ENCODE measurements at regions not wholly inside any gene's neighbourhood (a gene's known extent, or its start where the extent isn't known, plus 50 kb on each side); places are given as distances from the start of the nearest gene placed in this dataset.

DNA sequence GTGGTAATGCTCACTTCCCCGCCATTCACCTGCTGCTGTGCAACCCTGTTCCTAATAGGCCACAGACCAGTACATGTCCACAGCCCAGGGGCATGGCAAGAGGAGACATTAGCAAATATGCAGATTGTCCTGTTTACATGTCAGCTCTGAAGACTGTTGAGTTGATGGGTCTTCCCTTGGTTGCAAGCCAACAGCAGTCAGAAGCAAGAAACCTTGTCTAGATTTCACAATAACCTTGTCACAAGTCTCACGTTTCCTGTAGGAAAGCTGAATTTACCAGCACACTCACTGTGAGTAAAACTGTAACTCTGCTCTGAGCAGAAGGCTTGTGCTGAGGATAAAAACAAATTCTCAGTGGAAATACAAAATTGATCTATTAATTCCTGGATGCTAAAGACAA, 195.1 kb downstream of the HLX start:
- Histone ChIP-seq H4K20me1 (ENCODE audit: low read length) (no peaks in the 10 kb centered on the region), H3K79me2 (ENCODE audit: low read length) (no peaks in the 10 kb centered on the region), H3K36me3 (ENCODE audit: low read depth, low read length) (no peaks in the 10 kb centered on the region), H3K4me1 (ENCODE audit: insufficient read depth, low read length) (peaks cover 10% of the 10 kb centered on the region), H3K9ac (ENCODE audit: low read length) (no peak overlapping the region), H3K9me3 (ENCODE audit: low read length) (no peaks in the 10 kb centered on the region), H3F3A (ENCODE audit: low read length, unreplicated experiment) (no peaks in the 10 kb centered on the region), H3K4me3 (ENCODE audit: low read length) (no peak overlapping the region), H3K27me3 (ENCODE audit: low read length) (no peaks in the 10 kb centered on the region), H3K9me2 (replicated peaks; ENCODE audit: low read length) (no peaks in the 10 kb centered on the region), H3K4me2 (ENCODE audit: low read length) (no peak overlapping the region), H2AFZ (ENCODE audit: low read length) (0 out of 2 replicates have a peak overlapping the region, but pooled peaks have one; percentile 18), H3K27ac (ENCODE audit: low read length) (no peak overlapping the region)
- BruUV-seq (replicated peaks) = no TSS peak
- intact Hi-C loops (cut with micrococcal nuclease) = no loop called here
- POLR2A ChIA-PET (ENCODE audit: unreplicated experiment) = no interaction called here
- peak; percentile 34 for DNase-seq
- no peak for TF ChIP-seq EZH2phosphoT487 (IDR thresholded peaks at IDR 0.05; ENCODE audit: borderline replicate concordance, low read length)
- no peak for ATAC-seq
- CTCF ChIA-PET = no interaction called here

DNA sequence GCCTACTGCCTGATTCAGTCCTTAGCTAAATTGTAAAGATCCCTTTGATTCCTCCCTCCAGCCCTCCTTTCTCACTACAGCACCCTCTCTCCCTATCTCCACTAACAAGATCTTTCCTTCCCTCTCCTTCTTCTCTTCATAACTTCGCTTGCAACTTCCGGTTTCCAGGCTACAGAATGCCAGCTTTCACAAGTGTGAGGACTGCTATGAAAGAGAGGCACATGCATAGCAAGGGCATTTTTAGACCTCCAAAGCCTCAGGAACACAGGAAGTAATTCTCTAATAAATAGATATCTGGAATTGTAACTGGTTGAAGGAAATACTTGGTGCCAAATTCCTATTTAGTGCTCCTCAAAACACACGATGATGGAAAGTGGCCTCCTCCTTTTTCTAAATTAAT, 196.7 kb downstream of the HLX start:
- H3K4me2 ChIP-seq (ENCODE audit: low read length) = no peak overlapping the region
- no peaks in the 10 kb centered on the region for H3F3A ChIP-seq (ENCODE audit: low read length, unreplicated experiment)
- peaks cover 10% of the 10 kb centered on the region for H3K4me1 ChIP-seq (ENCODE audit: insufficient read depth, low read length)
- H2AFZ ChIP-seq (ENCODE audit: low read length) = no peak overlapping the region
- H3K9ac ChIP-seq (ENCODE audit: low read length) = no peak overlapping the region
- no peaks in the 10 kb centered on the region for H3K36me3 ChIP-seq (ENCODE audit: low read depth, low read length)
- H3K27ac ChIP-seq (ENCODE audit: low read length) = no peak overlapping the region
- no peak overlapping the region for H3K4me3 ChIP-seq (ENCODE audit: low read length)
- H3K9me3 ChIP-seq (ENCODE audit: low read length) = no peaks in the 10 kb centered on the region
- CTCF ChIA-PET = no interaction called here
- no TSS peak for BruUV-seq (replicated peaks)
- DNase-seq (no peak), ATAC-seq (no peak)
- intact Hi-C loops (cut with micrococcal nuclease) = no loop called here
- no peaks in the 10 kb centered on the region for H4K20me1 ChIP-seq (ENCODE audit: low read length)
- TF ChIP-seq EZH2 (IDR thresholded peaks at IDR 0.05; ENCODE audit: low read length, unreplicated experiment) (no peak), EZH2phosphoT487 (IDR thresholded peaks at IDR 0.05; ENCODE audit: borderline replicate concordance, low read length) (no peak), CTCF (conservative IDR thresholded peaks at IDR 0.05; ENCODE audit: low read depth, low read length) (no peak)
- POLR2A ChIA-PET (ENCODE audit: unreplicated experiment) = no interaction called here
- no peaks in the 10 kb centered on the region for H3K9me2 ChIP-seq (replicated peaks; ENCODE audit: low read length)
- H3K79me2 ChIP-seq (ENCODE audit: low read length) = no peaks in the 10 kb centered on the region
- no peaks in the 10 kb centered on the region for H3K27me3 ChIP-seq (ENCODE audit: low read length)

DNA sequence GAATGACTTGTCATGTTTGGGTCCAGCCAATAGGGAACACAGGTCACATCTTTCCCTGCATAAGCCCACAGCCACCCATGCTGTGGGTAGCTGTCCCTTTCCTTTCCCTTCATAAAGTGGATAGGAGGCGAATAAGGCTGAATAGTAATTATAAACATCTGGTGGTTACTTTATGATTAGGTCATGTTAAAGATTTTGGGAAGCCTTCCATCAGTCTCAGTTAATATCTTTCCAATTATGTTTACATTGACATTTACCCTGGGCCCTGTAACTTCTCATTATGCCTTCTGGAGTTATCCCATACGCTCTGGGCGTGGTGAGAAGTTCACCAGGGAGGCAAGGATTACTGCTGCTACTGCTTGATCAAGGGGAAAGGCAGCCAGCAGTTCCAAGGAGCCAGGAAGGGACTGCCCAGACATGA, 197.2 kb downstream of the HLX start:
- H3K4me3 ChIP-seq (ENCODE audit: low read length) = no peak overlapping the region
- no peak overlapping the region for H3K9ac ChIP-seq (ENCODE audit: low read length)
- peaks cover 10% of the 10 kb centered on the region for H3K4me1 ChIP-seq (ENCODE audit: insufficient read depth, low read length)
- POLR2A ChIA-PET (ENCODE audit: unreplicated experiment) = no interaction called here
- no peaks in the 10 kb centered on the region for H3F3A ChIP-seq (ENCODE audit: low read length, unreplicated experiment)
- no peaks in the 10 kb centered on the region for H3K36me3 ChIP-seq (ENCODE audit: low read depth, low read length)
- intact Hi-C loops (cut with micrococcal nuclease) = no loop called here
- H3K79me2 ChIP-seq (ENCODE audit: low read length) = no peaks in the 10 kb centered on the region
- DNase-seq (no peak), ATAC-seq (0 out of 2 replicates have a peak, but pooled peaks have one; percentile 18)
- no peaks in the 10 kb centered on the region for H3K9me2 ChIP-seq (replicated peaks; ENCODE audit: low read length)
- H2AFZ ChIP-seq (ENCODE audit: low read length) = no peak overlapping the region
- H3K9me3 ChIP-seq (ENCODE audit: low read length) = no peaks in the 10 kb centered on the region
- no peak overlapping the region for H3K27ac ChIP-seq (ENCODE audit: low read length)
- TF ChIP-seq EZH2 (IDR thresholded peaks at IDR 0.05; ENCODE audit: low read length, unreplicated experiment) (no peak), EZH2phosphoT487 (IDR thresholded peaks at IDR 0.05; ENCODE audit: borderline replicate concordance, low read length) (no peak), CTCF (conservative IDR thresholded peaks at IDR 0.05; ENCODE audit: low read depth, low read length) (no peak)
- no peaks in the 10 kb centered on the region for H4K20me1 ChIP-seq (ENCODE audit: low read length)
- CTCF ChIA-PET = no interaction called here
- no TSS peak for BruUV-seq (replicated peaks)
- H3K27me3 ChIP-seq (ENCODE audit: low read length) = no peaks in the 10 kb centered on the region
- H3K4me2 ChIP-seq (ENCODE audit: low read length) = no peak overlapping the region

All from PC-3 (cell line).